Neural progenitor cell (in vitro differentiated cells): ENCODE measurements at regions not wholly inside any gene's neighbourhood (a gene's known extent, or its start where the extent isn't known, plus 50 kb on each side); places are given as distances from the start of the nearest gene placed in this dataset.

Source experiments
- CTCF ChIP-seq: fragments of 200-600 bp; sonication (generic); IDR thresholded peaks from 2 replicates; pipeline ENCODE4 v1.5.1; 2017; ENCODE audit warnings: antibody characterized with exemption, mild to moderate bottlenecking
- EZH2 ChIP-seq: fragments of 200-600 bp; sonication (generic); IDR thresholded peaks from 2 replicates; pipeline ENCODE4 v1.6.1; 2017; ENCODE audit warnings: antibody characterized with exemption, mild to moderate bottlenecking, moderate library complexity

- TF ChIP-seq CTCF (no peak), EZH2 (no peak)
These were observed 1907.6 kb upstream of the TENM3 start for GRCh38 chr4:180335566-180335965.
